Inflammatory macrophage (primary cell): ENCODE measurements at regions not wholly inside any gene's neighbourhood (a gene's known extent, or its start where the extent isn't known, plus 50 kb on each side); places are given as distances from the start of the nearest gene placed in this dataset.
A peak's percentile ranks its signal among the peaks of the same experiment; 100 is the strongest.

Experiments used
- DNase-seq, 2 donors: peaks; one replicate each; pipeline ENCODE4 v3.0.0-alpha.2; 2020 to 2022

DNA sequence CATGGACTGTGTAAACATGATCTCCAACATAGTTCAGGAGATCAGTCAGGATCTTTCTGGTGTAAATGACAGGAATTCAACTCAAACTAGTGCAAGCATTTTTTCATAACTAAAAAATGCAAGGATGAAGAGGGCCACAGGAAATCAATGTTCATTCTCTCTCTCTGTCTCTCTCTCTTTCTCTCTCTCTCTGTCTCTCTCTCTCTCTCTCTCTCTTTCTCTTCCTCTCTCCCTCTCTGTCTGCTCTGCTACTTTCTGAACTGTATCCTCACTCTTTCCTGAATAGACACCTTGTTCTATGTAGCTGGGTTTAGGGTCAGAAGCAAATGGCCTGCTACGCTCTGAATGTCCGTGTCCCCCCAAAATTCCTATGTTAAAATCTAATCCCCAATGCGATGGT, 240.9 kb upstream of the UBE2E2 start:
- no peak for DNase-seq

DNA sequence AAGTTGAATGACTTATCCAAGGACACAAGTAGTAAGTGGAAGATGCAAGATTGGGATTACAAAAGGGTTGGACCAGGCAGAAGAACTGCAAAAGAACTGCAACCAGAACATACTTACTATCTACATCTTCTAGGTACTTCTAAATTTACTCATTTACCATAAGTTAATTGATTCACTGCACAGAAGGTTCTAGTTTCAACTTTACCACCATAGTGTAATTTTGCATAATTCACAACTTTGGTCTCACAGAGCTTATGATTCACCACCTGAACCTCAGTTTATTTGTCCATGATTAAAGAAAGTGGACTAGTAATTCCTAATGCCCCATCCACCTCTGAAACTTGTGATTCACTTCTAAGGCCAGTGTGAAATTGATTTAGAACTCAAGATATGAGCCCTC, 236.8 kb upstream of the UBE2E2 start:
- no peak for DNase-seq

DNA sequence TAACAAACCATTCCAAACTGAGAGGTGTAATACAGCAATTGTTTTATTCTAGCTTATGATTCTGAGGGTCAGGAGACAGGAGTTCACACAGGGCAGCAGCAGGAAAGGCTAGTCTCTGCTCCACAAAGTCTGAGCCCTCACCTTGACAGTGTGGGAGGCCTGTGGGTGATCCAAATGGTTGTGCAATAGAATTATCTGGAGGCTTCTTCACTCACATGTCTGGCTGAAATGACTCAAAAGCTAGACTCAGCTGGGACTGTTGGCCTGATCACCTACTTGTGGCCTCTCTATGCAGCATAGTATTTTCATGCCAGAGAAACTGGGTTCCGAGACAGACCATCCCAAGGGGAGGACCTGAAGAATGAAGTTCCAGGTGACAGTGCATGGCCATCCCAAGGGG, 233.9 kb upstream of the UBE2E2 start:
- DNase-seq, result no peak

DNA sequence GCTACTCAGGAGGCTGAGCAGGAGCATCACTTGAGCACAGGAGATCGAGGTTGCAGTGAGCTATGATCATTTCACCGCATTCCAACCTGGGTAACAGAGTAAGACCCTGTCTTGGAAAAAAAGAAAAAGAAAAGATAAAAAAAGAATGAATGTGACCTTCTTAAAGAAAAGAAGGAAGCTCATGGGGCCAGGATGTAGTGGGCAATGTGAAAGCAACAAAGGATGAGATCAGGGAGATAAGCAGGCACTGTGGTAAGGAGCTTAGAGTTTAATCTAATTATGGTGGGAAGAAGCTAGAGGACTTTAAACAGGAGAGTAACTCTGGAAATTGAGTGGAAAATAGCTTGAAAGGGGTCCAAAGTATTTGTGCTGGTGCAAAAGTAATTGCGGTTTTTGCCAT, 231.6 kb upstream of the UBE2E2 start:
- no peak for DNase-seq

DNA sequence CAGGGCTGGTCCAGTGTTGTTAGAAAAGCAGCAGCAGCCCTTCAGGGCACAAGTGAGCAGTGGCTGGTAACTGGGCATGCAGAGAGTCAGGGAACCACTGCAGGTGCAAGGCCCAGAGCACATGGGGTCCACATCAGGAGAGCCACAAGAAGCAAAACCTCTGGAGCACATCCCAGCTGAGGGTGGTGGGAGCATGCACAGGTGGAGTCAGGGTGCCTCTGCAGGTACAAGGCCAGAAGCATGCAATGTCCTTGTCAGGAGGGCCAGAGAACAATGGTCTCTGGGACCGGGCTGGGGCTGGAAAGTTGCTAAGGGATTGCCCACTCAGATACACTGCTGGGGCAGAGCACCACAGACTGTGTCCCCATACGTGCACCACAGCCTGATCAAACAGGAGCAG, 226.1 kb upstream of the UBE2E2 start:
- no peak for DNase-seq

DNA sequence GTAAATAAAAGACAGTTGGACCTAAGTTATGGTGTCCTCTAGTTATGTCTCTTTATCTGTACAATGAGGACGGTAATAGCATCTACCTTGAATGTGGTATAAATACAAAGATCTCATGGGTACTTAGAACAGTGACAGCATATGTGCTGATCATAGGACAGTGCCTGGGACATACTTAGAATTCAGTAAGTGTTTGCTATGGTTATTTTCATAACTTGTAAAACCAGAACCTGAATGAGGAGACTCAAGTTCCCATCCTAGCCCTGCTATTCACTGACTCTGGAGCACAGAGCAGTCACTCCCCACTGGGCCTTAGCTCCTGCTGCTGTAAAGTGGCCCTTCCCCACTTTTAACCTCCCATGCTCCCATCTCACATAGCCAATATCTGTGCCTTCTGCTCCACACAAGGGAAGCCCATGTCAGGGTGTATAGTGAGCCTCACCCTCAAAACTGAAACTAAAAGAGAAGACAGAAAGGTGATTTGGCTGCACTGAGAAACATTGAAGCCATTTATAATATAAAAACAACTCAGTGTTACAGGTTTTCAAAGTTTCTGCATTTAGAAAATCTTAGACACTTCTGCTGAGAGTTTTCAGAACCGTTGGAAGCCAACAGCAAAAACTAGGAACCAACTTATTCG, 225.4 kb upstream of the UBE2E2 start:
- DNase-seq, result no peak

DNA sequence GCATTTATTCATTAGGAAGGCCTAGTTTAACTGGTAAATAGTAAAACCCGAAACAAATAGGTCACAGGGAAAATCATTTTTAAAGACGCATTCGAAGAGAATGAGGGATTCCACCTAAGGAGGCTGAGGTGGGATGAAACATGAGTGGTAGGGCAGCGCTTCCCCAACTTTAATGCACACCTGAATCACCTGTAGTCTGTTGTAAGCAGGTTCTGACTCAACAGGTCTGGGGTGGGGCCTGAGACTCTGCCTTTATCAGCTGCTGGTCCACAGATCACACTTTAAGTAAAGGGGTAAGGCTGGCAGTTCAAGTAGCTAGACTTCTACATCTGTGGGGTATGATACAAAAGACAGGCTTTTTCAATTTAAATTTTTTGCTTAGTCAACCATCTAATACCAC, 223.5 kb upstream of the UBE2E2 start:
- no peak for DNase-seq

DNA sequence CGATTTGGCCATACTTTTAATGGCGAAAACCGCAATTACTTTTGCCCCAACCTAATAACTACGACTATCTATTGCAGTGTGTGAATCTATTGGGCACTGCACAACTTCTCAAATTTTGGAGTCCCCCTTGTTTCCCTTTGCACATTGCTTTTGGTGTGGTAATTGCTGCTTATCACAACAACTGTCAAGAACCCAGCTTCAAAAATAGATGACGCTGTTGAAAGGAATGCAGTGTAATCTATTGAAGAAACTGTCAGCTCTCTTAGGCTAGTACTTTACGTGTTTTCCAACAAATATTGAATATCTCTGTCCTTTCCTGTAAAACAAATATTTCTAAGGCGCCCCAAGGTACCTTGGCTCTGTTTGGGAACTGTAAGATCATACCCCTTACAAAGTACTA, 222.8 kb upstream of the UBE2E2 start:
- DNase-seq, result no peak

DNA sequence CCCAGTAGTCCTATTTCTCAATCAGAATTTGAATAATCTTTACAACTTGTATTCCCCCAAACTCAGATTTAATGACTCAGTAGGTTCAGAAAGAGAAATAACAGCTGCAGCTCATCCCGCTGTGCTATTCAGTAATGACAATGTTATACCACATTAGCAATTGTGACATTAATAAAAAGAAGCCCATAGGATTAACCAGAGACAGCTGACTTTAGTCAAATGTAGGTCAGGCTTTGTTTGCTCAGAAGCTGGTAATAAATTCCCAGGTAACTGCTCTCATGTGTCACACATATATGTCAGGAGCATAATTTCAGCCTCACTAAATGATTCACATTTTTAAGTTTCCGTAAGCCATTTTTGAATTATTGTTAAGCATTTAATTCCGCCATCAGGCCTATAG, 222.0 kb upstream of the UBE2E2 start:
- no peak for DNase-seq

DNA sequence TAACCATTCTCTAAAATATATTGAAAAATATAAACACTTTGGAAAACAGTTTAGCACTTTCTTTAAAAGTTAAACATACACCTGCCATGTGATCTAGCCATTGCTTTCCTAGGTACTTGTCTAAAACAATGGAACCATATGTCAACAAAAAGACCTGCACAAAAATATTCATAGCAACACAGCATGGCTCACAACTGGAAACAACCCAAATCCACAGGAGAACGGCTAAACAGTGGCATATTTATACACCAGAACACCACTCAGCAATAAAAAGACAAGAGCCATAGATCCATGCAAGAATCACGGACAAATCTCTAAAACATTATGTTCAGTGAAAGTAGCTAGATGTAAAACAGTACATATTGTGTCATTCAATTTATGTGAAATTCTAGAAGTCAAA, 221.3 kb upstream of the UBE2E2 start:
- no peak for DNase-seq

DNA sequence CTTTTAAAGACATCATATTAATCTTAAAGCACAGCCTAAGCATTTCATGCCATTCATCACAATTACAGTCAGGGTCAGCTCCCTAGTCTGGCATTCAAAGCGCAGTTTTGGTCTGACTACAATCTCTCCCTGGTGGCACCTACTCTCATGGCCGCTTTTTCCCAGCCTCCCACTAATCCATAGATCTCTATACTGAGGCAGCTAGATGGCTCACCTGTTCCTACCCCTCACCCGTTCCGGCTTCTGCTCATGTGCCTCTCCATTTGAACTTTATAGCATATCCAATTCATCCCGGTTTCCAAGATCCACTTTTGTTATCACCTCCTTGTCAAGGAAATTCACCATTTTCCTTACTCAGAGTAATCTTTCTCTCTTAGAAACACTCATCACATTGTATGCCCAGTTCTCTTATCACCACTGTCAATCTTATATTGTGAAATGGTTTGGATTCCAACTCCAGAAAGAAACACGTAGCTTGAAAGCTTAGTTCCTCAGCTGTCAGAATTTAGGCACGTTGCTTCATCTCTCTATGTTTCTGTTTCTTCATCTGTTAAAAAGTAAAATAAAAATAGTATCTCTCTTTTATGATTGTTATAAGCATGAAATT, 220.0 kb upstream of the UBE2E2 start:
- peak; percentile 11 to 42 for DNase-seq

DNA sequence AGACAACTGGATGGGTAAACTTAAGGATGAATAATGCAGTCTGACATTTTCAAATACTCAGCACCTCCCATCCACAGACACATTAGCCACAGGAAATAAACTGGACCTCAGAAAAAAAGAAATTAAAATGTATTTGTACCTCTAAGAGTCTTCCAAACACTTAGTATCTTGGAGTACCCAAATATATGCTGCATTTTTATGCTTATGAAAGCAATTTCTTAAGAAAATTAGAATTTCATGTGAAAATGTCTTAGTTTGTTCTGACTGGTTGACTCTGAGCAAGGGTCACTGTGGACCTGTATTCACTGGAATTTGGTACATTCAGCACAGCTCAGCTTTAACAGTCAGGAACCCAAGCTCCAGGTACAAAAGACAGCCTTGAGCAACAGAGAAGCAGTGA, 216.2 kb upstream of the UBE2E2 start:
- no peak for DNase-seq

DNA sequence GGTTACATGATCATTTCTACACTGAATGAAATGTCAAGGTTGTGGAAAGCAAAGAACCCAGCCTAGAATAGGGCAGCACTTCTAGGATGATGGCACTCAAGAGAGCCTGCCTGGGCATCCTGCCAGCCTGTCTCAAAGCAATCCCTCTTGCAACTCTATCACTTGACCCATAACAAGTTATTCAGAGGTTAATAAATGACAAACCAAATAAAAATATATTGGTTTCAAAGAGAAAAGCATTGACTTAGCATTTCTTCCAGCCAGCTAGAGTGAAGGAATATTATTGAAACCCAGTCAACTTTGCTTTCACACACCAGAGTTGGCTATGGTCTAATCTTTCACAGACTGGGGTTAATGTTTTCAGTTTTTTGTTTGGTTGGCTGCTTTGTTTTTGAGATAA, 214.6 kb upstream of the UBE2E2 start:
- no peak for DNase-seq

DNA sequence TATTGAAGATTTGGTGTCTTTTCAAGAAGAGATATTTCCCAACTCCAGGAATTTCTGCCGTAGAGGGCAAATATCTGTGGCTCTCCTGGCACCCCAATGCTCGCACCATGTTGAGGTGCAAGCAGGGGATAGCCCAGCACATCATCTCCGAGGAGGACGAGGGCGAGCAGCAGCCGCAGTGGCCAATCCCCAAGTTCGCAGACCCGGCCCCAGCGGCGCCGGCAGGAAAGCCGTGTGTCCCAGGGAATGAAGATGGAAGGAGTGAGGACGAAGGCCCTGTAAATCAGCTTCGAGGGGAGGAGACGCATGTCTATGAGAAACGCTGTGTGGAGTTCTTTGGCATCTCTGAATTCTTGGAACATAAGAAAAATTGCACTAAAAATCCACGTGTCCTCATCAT, 213.4 kb upstream of the UBE2E2 start:
- DNase-seq, result no peak

DNA sequence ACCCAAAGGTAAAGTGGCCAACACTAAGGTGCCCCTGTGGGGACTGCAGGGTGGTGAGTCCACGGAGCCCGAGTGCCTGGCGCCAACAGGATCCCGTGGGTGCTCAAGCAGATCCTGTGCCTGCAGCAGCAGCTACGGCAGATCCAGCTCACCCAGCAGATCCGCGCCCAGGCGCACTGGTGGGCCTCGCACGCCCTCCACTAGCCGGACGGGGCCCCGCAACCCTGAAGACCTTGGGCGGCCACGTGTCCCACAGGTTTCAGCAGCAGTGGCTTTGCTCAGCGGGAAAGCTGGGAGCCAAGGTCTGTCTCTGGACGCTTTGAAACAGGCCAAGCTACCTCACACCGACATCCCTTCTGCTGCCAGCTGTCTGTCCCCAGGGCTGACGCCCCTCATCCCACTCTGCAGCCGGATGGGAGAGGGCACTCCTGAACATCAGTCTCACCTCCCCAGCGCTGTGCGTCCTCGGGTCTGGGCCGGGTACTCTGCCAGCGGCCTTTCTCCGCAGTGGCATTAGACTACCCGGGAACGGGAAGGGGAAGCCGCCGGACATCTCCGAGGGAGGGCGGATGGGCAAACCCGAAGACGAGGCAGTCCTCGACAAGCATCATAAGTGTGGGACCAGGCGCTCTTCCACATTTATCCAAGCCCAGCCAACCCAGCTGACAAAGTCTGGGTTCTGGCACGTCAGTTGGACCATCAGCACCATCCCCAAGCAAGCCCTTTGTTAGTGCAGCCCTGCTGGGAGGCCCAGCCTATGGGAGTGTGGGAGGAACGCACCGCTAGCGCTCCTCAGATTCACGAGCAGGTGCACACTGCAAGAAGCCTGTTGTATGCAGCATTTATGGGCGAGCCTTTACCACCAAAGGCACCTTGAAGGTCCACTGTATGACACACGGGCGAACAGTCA, 212.6 kb upstream of the UBE2E2 start:
- DNase-seq, result no peak

DNA sequence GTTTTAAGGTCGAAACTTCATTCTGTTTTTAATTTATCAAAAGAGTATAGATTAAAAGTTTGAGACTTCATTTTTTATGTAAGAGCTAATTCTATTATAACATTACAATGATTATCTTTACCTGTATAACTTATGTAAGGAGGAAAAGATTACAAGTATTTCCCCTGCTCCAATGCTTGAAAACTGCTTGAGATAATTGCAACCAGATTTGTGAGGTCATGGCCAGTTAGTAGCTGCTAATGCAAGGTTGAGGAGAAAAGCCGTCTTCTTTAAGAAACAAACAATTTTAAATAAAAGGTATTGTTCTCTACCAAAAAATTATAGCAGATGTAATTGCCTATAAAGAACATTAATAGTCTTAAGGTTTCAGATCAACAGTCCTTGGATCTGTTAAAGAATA, 208.3 kb upstream of the UBE2E2 start:
- no peak for DNase-seq

DNA sequence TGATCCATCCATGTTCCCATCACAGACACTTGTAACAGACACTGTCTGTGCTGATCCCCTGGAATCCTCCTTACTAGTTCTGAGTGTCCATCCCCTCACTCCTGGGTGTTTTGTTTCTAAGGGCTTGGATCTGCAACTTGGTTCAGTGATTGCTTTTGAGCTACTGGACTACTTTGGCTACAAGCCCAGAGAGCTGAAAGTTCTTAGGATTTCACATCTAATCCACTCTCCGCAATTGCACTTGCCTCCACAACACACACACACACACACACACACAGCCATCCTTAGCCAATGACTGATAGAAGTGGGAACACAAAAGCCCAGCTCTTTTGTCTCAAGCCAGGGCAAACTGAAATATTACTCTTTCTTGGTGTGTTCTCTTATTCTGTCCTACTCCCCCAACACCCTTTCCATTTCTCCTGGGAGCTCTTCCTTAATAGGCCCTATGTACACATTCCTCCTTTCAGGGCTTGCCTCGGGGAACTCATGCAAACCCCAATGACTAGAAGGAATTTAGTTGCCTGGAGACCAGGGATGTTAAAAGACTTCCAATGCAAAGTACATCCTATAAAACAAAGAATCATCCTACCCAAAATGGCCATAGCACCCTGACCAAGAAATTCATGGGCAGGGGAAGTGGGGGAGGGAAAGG, 206.1 kb upstream of the UBE2E2 start:
- DNase-seq, result no peak

DNA sequence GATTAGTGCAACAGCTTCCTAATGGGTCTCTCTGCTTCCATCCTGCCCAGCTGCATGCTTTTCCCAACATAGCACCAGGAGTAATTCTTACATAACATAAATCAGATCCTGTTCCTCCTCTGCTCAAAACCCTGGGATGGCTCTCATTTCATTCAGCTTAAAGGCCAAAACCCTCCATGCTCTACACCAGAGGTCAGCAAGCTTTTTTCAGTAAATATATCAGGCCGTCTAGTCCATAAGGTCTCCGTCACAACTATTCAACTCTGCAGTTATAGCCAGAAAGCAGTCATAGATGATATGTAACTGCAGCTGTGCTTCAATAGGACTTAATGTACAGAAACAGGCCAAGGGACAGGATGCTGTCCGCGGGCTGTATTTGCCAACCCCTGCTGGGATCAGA, 202.8 kb upstream of the UBE2E2 start:
- DNase-seq, result no peak

DNA sequence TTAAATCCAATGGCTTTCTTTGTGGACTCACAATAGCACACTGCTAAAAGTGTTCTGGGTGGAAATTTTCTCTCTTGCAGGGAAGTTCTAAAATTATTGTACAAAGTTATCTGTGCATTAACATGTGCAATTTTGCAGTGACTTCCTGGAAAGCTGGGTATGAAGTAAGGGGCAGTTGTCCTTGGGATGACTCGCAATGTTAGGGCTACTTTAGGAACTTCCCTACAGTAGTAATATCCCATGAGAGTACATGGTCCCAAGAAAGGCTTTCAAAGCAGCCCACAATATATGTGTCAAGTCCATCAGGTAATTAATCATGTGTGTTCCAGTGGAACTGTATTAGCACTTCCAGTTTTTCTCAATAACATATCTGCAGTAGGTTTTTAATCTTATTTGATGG, 201.0 kb upstream of the UBE2E2 start:
- DNase-seq, result peak; percentile 43 to 60

DNA sequence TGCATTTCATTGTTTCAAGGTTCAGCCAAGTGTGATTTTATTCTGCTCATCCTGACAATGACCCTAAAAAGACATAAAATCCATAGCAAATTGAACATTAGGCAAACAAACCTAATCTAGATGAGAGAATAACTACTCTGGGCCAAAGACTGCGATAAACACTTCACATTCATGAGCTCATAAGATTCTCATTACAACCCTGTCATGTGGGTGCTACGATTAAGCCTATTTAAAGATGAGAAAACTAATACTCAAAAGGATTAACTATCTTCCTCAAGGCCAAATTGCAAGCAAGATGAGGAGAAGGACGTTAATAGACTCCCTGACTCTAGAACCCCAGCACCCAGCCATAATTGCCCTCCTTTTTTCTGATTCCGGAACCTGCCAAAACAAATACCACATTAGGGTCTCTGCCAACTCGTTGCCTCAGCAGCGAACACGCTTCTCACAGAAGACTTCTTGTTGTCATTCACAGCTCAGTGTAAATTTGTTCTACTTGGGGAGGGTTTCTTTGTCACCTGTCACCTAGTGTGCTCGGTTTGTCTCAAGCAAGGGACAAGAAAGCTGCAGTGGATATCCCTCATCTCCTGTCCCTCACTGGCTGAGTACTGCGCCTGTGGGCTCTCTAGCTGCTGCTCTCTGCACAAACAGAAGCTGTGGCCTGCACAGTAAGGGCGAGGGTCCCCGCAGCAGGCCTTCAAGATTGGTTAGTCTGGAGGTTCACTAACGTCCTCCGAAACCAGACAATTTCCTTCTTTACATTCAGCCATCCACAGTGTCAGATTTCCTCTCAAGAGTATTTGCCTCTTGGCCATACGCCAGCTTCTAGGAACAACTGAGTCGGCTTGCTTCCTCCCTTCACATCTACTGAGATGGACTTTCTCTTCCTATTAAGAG, 200.0 kb upstream of the UBE2E2 start:
- peak in 1 of 2 donors; percentile 7 for DNase-seq

DNA sequence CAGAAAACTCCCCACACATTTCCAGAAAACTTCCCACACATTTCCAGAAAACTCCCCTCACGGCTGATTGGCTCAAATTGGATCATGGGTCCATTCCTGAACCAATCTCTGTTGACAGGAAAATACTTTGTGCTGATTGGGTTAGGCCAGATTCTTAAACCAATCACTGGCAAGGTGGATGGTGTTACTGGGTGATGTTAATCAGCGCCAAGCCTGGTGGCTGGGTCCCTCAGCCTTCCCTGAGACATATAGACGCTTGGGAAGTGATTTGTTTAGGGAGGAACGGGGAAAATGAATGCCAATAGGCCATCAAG, 199.4 kb upstream of the UBE2E2 start:
- no peak for DNase-seq

DNA sequence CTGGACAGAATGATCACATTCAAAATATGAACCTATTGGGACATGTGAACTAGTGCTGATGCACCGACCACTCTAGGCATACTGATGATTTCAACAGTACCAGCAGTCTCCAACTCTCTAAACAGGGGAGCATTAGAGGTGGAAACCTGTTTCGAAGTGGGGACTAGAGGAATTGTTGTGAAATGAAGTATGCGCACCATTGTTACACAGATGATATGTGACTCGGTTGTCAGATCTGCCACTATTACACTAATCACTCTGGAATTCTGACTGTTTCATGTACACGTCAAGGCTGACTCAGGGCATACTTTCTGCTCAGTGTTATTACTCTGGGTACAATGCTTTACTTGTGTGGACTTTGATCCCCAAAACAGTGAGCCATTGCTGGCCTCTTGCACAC, 198.2 kb upstream of the UBE2E2 start:
- no peak for DNase-seq

DNA sequence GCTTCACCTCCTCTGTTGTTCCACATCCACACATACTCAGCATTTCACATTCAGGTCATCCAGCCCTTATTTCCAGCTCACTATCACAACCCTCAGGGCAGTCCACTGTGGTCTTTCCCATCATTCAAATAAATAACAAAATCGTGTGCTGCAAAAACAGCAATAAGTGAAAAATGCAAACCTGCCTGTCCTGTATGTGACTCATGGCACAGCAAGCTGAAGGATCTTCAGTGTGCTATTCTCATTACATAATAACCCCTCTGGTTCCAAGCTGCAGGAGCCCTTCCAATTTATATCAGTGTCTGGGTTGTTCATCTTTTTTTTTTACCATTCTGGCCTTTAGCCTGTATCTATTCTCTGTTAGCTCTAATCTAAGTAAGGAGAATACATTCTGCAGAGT, 185.3 kb upstream of the UBE2E2 start:
- no peak for DNase-seq
